ENCODE measurements at regions not wholly inside any gene's neighbourhood (a gene's known extent, or its start where the extent isn't known, plus 50 kb on each side); places are given as distances from the start of the nearest gene placed in this dataset.

- H3K36me3 ChIP-seq (ENCODE audit: insufficient read depth, low read length), result no peaks in the 10 kb centered on the region
- no peaks in the 10 kb centered on the region for H4K20me1 ChIP-seq (ENCODE audit: insufficient read depth, low read length)
- H3K9me3 ChIP-seq (ENCODE audit: low read depth, low read length), result no peaks in the 10 kb centered on the region
- no peak overlapping the region for H2AFZ ChIP-seq (ENCODE audit: low read length)
- no peak for TF ChIP-seq CTCF (IDR thresholded peaks at IDR 0.05; ENCODE audit: extremely low read depth, low read depth, low read length)
- no peaks in the 10 kb centered on the region for H3K4me1 ChIP-seq (ENCODE audit: insufficient read depth, low read length)
- H3K4me3 ChIP-seq (ENCODE audit: insufficient read depth, low read length), result no peak overlapping the region
- H3K27me3 ChIP-seq (ENCODE audit: insufficient read depth, low read length), result peaks cover 6% of the 10 kb centered on the region
- H3K4me2 ChIP-seq (ENCODE audit: insufficient read depth, low read length), result no peak overlapping the region
- H3K27ac ChIP-seq (ENCODE audit: low read depth, low read length), result no peak overlapping the region
- H3K79me2 ChIP-seq (ENCODE audit: insufficient read depth, low read length), result no peaks in the 10 kb centered on the region
- no peak for DNase-seq (ENCODE audit: insufficient read length, low spot score, missing footprints)
These were observed 240.9 kb downstream of the HAUS1 start for GRCh38 chr18:46345181-46345465.

- TF ChIP-seq CTCF (IDR thresholded peaks at IDR 0.05; ENCODE audit: extremely low read depth, low read depth, low read length), result no peak
- Histone ChIP-seq H3K4me2 (ENCODE audit: insufficient read depth, low read length) (no peak overlapping the region), H4K20me1 (ENCODE audit: insufficient read depth, low read length) (no peaks in the 10 kb centered on the region), H2AFZ (ENCODE audit: low read length) (no peak overlapping the region), H3K27me3 (ENCODE audit: insufficient read depth, low read length) (no peaks in the 10 kb centered on the region), H3K4me1 (ENCODE audit: insufficient read depth, low read length) (no peaks in the 10 kb centered on the region), H3K27ac (ENCODE audit: low read depth, low read length) (no peak overlapping the region), H3K4me3 (ENCODE audit: insufficient read depth, low read length) (no peak overlapping the region), H3K36me3 (ENCODE audit: insufficient read depth, low read length) (no peaks in the 10 kb centered on the region), H3K9me3 (ENCODE audit: low read depth, low read length) (no peaks in the 10 kb centered on the region), H3K79me2 (ENCODE audit: insufficient read depth, low read length) (no peaks in the 10 kb centered on the region)
- DNase-seq (ENCODE audit: insufficient read length, low spot score, missing footprints), result no peak
These were observed 242.0 kb downstream of the HAUS1 start for GRCh38 chr18:46346213-46346612.

- Histone ChIP-seq H3K9me3 (ENCODE audit: low read depth, low read length) (no peaks in the 10 kb centered on the region), H3K27me3 (ENCODE audit: insufficient read depth, low read length) (no peaks in the 10 kb centered on the region), H3K79me2 (ENCODE audit: insufficient read depth, low read length) (no peaks in the 10 kb centered on the region), H4K20me1 (ENCODE audit: insufficient read depth, low read length) (no peaks in the 10 kb centered on the region), H3K4me1 (ENCODE audit: insufficient read depth, low read length) (no peaks in the 10 kb centered on the region), H3K36me3 (ENCODE audit: insufficient read depth, low read length) (no peaks in the 10 kb centered on the region), H2AFZ (ENCODE audit: low read length) (no peak overlapping the region), H3K4me3 (ENCODE audit: insufficient read depth, low read length) (no peak overlapping the region), H3K27ac (ENCODE audit: low read depth, low read length) (no peak overlapping the region), H3K4me2 (ENCODE audit: insufficient read depth, low read length) (no peak overlapping the region)
- no peak for TF ChIP-seq CTCF (IDR thresholded peaks at IDR 0.05; ENCODE audit: extremely low read depth, low read depth, low read length)
- DNase-seq (ENCODE audit: insufficient read length, low spot score, missing footprints), result no peak
These were observed 242.9 kb downstream of the HAUS1 start for GRCh38 chr18:46346896-46347630.

- no peak for DNase-seq (ENCODE audit: insufficient read length, low spot score, missing footprints)
- H2AFZ ChIP-seq (ENCODE audit: low read length), result no peak overlapping the region
- H3K27ac ChIP-seq (ENCODE audit: low read depth, low read length), result no peak overlapping the region
- no peaks in the 10 kb centered on the region for H3K9me3 ChIP-seq (ENCODE audit: low read depth, low read length)
- no peaks in the 10 kb centered on the region for H3K79me2 ChIP-seq (ENCODE audit: insufficient read depth, low read length)
- H3K4me2 ChIP-seq (ENCODE audit: insufficient read depth, low read length), result no peak overlapping the region
- no peaks in the 10 kb centered on the region for H4K20me1 ChIP-seq (ENCODE audit: insufficient read depth, low read length)
- H3K4me1 ChIP-seq (ENCODE audit: insufficient read depth, low read length), result no peaks in the 10 kb centered on the region
- H3K27me3 ChIP-seq (ENCODE audit: insufficient read depth, low read length), result no peaks in the 10 kb centered on the region
- H3K36me3 ChIP-seq (ENCODE audit: insufficient read depth, low read length), result no peaks in the 10 kb centered on the region
- no peak for TF ChIP-seq CTCF (IDR thresholded peaks at IDR 0.05; ENCODE audit: extremely low read depth, low read depth, low read length)
- H3K4me3 ChIP-seq (ENCODE audit: insufficient read depth, low read length), result no peak overlapping the region
These were observed 246.5 kb downstream of the HAUS1 start for GRCh38 chr18:46350598-46351159.

Data from osteoblast (primary cell).